NCI-H82 (cell line): ENCODE measurements at regions not wholly inside any gene's neighbourhood (a gene's known extent, or its start where the extent isn't known, plus 50 kb on each side); places are given as distances from the start of the nearest gene placed in this dataset.
"Not testable (repeated sequence)": the region's sequence is repeated elsewhere in the genome, so short reads cannot be mapped to it uniquely, and the experiment has no call there.

ENCODE experiments used
- DNase-seq: peaks from one replicate; lab custom pipeline; 2025; lab: John Stamatoyannopoulos, UW

GRCh38 chr3:18538463-18539230 is 113.5 kb upstream of the SATB1 start:
- DNase-seq: no peak

- DNase-seq: no peak
These were observed 107.9 kb upstream of the SATB1 start for GRCh38 chr3:18533039-18533438.

GRCh38 chr3:18531662-18532061 is 106.5 kb upstream of the SATB1 start:
- no peak for DNase-seq

GRCh38 chr3:18529631-18530030 is 104.5 kb upstream of the SATB1 start:
- DNase-seq: no peak

GRCh38 chr3:18527691-18528090 is 102.6 kb upstream of the SATB1 start:
- DNase-seq: no peak

- DNase-seq: no peak
These were observed 101.5 kb upstream of the SATB1 start for GRCh38 chr3:18526667-18527066.

GRCh38 chr3:18516170-18516569 is 91.0 kb upstream of the SATB1 start:
- not testable (repeated sequence) for DNase-seq

- no peak for DNase-seq
These were observed 88.0 kb upstream of the SATB1 start for GRCh38 chr3:18513091-18513490.

- DNase-seq: no peak
These were observed 86.9 kb upstream of the SATB1 start for GRCh38 chr3:18512007-18512406.

- DNase-seq: no peak
These were observed 85.8 kb upstream of the SATB1 start for GRCh38 chr3:18510947-18511346.

- DNase-seq: no peak
These were observed 82.2 kb upstream of the SATB1 start for GRCh38 chr3:18507333-18507732.

- DNase-seq: no peak
These were observed 79.9 kb upstream of the SATB1 start for GRCh38 chr3:18505056-18505455.

GRCh38 chr3:18501679-18502343 is 76.7 kb upstream of the SATB1 start:
- no peak for DNase-seq

- DNase-seq: no peak
These were observed 75.2 kb upstream of the SATB1 start for GRCh38 chr3:18500322-18500721.

- DNase-seq: no peak
These were observed 74.2 kb upstream of the SATB1 start for GRCh38 chr3:18499301-18499700.

GRCh38 chr3:18494251-18494650 is 69.1 kb upstream of the SATB1 start:
- DNase-seq: no peak

GRCh38 chr3:18489939-18490338 is 64.8 kb upstream of the SATB1 start:
- no peak for DNase-seq

GRCh38 chr3:18483226-18483625 is 58.1 kb upstream of the SATB1 start:
- DNase-seq: no peak

- no peak for DNase-seq
These were observed 56.9 kb upstream of the SATB1 start for GRCh38 chr3:18481946-18482548.

- DNase-seq: no peak
These were observed 52.5 kb upstream of the SATB1 start for GRCh38 chr3:18477620-18478019.
